LNCaP clone FGC (cell line): ENCODE measurements at regions not wholly inside any gene's neighbourhood (a gene's known extent, or its start where the extent isn't known, plus 50 kb on each side); places are given as distances from the start of the nearest gene placed in this dataset.

Experiments
- DNase-seq: peaks from one replicate; pipeline ENCODE4 v3.0.0-alpha.2; 2011; ENCODE audit warnings: low read depth
- H3K4me3 ChIP-seq: 2 replicates; pipeline ENCODE4 v1.5.1; 2011; ENCODE audit warnings: mild to moderate bottlenecking, low read depth, low read length, control low read depth
- CTCF ChIP-seq: IDR thresholded peaks from 2 replicates; pipeline ENCODE4 v1.5.1; 2012; ENCODE audit warnings: mild to moderate bottlenecking; ENCODE audit not compliant: control insufficient read depth, insufficient read depth; ENCODE audit errors: extremely low read depth

GRCh38 chr9:115379719-115380118, 261.8 kb upstream of the TNC start:
- no peak for TF ChIP-seq CTCF
- DNase-seq = no peak
- H3K4me3 ChIP-seq = no peak overlapping the region

DNA sequence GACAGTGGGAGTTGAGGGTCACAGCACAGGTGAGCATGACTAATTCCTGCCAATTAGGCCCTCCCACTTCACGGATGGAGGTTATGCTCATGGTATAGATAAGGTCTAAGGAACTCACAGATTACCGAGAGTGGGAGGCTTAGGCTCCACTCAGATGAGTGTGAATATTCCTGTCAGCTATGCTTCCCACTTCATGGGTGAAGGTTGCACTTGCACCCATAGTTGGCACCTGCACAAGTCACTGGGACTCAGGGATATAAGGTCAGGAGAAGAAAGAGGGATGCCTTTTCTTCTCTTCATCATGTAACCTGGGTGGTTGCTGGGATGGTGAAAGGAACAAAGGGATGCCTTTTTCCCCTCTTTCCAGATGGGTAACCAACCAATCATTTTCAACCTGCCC, 264.9 kb upstream of the TNC start:
- no peak overlapping the region for H3K4me3 ChIP-seq
- DNase-seq = no peak
- no peak for TF ChIP-seq CTCF

DNA sequence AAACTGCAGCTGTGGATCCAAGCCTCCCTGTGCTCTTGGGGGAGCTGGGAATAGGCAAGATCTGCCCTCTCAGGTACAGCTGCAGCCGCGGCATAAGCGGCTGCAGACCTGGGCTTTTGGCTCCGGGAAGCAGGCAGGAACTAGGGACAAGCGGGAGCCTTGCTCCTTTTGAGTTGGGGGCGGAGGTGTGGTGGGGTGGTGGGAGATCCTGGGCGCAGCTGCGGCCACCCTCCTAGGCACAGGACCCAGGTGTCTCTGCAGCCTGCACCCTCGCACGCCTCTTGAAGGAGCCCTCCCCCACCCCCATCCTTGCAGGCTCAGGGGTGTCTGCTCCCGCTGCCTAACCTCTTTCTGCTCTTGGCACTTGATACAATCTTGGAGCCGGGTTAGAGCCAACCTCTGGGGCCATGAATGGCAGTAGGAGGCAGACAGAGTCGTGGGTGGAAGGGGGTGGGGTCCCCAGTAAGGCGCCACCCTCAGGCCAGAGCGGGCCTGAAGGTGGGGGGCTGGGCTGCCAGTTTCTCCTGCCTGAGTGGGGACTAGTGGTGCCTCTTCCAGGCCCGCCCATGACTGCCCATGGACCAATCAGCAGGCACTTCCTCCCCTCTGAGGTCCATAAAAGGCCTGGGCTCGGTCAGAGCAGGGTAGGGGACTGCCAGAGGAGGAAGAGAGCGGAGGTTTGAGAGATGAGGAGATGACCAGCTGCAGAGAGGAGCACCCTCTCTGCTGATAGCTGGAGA, 267.6 kb upstream of the TNC start:
- no peak for DNase-seq
- no peak overlapping the region for H3K4me3 ChIP-seq
- TF ChIP-seq CTCF = no peak

GRCh38 chr9:115386963-115387770, 269.2 kb upstream of the TNC start:
- no peak overlapping the region for H3K4me3 ChIP-seq
- TF ChIP-seq CTCF = no peak
- DNase-seq = peak; percentile 67

DNA sequence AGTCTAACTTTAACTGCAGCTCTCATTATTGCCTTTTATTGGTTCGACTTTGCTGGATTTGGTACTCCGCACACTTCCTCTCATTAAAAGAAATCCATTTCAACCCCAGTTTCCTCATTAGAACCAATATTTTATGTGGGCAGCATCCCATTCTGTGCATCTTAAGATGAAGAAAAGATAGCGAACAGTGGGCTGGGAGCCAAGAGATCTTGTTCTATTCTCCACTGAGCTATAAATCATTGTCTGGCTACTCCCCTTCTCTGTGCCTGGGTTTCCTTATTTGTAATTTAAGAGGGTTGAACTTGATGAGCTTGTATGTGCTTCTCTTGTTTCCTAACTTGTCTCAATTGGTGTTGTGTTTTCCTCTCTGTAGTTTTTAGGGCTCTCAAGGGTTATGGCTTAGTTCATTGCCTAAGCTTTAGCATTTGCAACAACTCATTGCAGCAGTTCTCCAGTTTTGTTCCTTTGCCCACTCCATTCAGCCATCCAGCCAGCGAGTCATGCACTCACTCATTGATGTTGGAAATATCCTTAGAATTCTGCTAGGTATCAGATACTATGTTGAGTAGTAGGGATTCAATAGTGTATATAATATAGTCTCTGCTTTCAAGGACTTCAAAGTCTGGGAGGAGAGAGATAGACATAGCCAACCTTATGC, 273.3 kb upstream of the TNC start:
- peak; percentile 88 for DNase-seq
- no peak for TF ChIP-seq CTCF
- H3K4me3 ChIP-seq = no peak overlapping the region

GRCh38 chr9:115393976-115394775, 276.2 kb upstream of the TNC start:
- no peak for TF ChIP-seq CTCF
- no peak for DNase-seq

More at GRCh38 chr9:115393976-115394775, 276.2 kb upstream of the TNC start:
- no peak overlapping the region for H3K4me3 ChIP-seq
